Transverse colon (tissue), 4 donors: ENCODE measurements at regions not wholly inside any gene's neighbourhood (a gene's known extent, or its start where the extent isn't known, plus 50 kb on each side); places are given as distances from the start of the nearest gene placed in this dataset.

Experiments used
- CTCF ChIP-seq, 5 experiments: fragments of 200-600 bp in 3 of 5; fragments of 450-650 bp in 2 of 5; sonication (generic) in 3 of 5; IDR thresholded peaks; 1 replicate in 2 of 5; 2 replicates in 3 of 5; pipeline ENCODE4 v1.5.1; 2016 to 2017; ENCODE audit warnings: antibody characterized with exemption in 5 of 5, inconsistent platforms in 3 of 5, mild to moderate bottlenecking in 2 of 5, moderate library complexity in 1 of 5
- EP300 ChIP-seq: sonication (generic); formaldehyde crosslinking; IDR thresholded peaks from one replicate; pipeline ENCODE4 v1.6.1; 2017; ENCODE audit warnings: antibody characterized with exemption, low read depth
- POLR2AphosphoS5 ChIP-seq, 3 donors: sonication (generic); formaldehyde crosslinking; IDR thresholded peaks; one replicate each; pipeline ENCODE4 v1.6.1; 2016; ENCODE audit warnings: antibody characterized with exemption in 3 of 3

GRCh38 chr1:163709636-163710035 lies 387.9 kb downstream of the NUF2 start:
- TF ChIP-seq POLR2AphosphoS5 (IDR thresholded peaks at IDR 0.05), result no peak
- TF ChIP-seq CTCF (IDR thresholded peaks at IDR 0.05), result no peak
- TF ChIP-seq EP300, result no peak
